Nephron (organoid): ENCODE measurements at regions not wholly inside any gene's neighbourhood (a gene's known extent, or its start where the extent isn't known, plus 50 kb on each side); places are given as distances from the start of the nearest gene placed in this dataset.

Experiments used
- H3K27ac Mint-ChIP-seq, 3 experiments: 2 replicates each; pipeline ENCODE4 v1.8.0; 2020; ENCODE audit warnings: mixed read lengths in 3 of 3, mild to moderate bottlenecking in 2 of 3, moderate library complexity in 1 of 3
- H3K27me3 Mint-ChIP-seq: 2 replicates; pipeline ENCODE4 v1.8.0; 2021; ENCODE audit warnings: low read depth, mild to moderate bottlenecking, moderate library complexity, mixed read lengths
- H3K36me3 Mint-ChIP-seq: 2 replicates; pipeline ENCODE4 v1.8.0; 2020; ENCODE audit warnings: low read depth, mixed read lengths
- H3K4me1 Mint-ChIP-seq: 2 replicates; pipeline ENCODE4 v1.8.0; 2020; ENCODE audit warnings: mixed read lengths
- H3K4me3 Mint-ChIP-seq, 3 experiments: 2 replicates each; pipeline ENCODE4 v1.8.0; 2020; ENCODE audit warnings: mild to moderate bottlenecking in 3 of 3, mixed read lengths in 3 of 3, moderate library complexity in 2 of 3
- H3K9me3 Mint-ChIP-seq: 2 replicates; pipeline ENCODE4 v1.8.0; 2020; ENCODE audit warnings: mixed read lengths
- CTCF ChIP-seq, 3 experiments: fragments of 200-600 bp; sonication (generic); IDR thresholded peaks; one replicate each; pipeline ENCODE4 v1.5.0; 2021; ENCODE audit warnings: antibody characterized with exemption in 3 of 3; ENCODE audit not compliant: unreplicated experiment in 3 of 3

GRCh38 chr6:14746139-14746837, 499.6 kb upstream of the JARID2 start:
- H3K9me3 Mint-ChIP-seq = peaks cover 9% of the 10 kb centered on the region
- no peaks in the 10 kb centered on the region for H3K36me3 Mint-ChIP-seq
- no peak for TF ChIP-seq CTCF (IDR thresholded peaks at IDR 0.05; ENCODE audit: unreplicated experiment in 3 of 3)

DNA sequence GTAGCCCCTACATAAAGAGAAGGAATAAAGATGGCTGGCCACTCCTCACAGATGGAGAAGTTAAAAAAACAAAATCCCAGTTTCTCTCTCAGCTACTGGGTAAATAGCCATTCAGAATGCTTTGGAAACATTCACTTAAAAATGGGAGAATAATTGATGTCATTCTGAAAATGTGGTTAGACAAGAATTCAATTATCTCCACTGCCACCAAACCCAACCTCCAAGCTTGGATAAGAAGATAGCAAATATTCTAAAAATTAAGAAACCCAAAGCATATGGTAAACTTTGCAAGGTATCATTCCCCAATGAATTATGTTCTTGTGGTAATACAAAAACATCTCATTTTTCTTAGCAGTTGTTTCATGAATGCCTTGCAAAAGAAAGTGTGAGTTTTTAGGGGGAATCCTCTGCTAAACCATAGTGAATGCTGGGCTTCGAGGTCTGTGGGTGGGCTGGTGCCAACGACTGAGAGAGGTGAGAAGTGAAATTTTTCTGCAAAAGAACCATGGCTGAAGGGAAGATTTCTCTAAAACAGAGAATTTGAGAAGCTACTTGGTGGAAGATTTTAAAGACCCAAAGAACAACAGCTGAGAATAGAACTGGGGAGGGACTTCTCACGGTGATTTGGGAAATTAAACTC, 497.9 kb upstream of the JARID2 start:
- no peak for TF ChIP-seq CTCF (IDR thresholded peaks at IDR 0.05; ENCODE audit: unreplicated experiment in 3 of 3)

More at GRCh38 chr6:14746139-14746837, 499.6 kb upstream of the JARID2 start:
- Mint-ChIP-seq H3K27me3 (peaks cover 10% of the 10 kb centered on the region), H3K4me3 (no peak overlapping the region), H3K4me1 (no peaks in the 10 kb centered on the region), H3K27ac (no peak overlapping the region)

GRCh38 chr6:14748679-14749078, 497.2 kb upstream of the JARID2 start:
- no peaks in the 10 kb centered on the region for H3K4me1 Mint-ChIP-seq

More for the DNA sequence above, 497.9 kb upstream of the JARID2 start:
- no peaks in the 10 kb centered on the region for H3K36me3 Mint-ChIP-seq
- H3K27ac Mint-ChIP-seq = no peak overlapping the region
- peaks cover 9% of the 10 kb centered on the region for H3K9me3 Mint-ChIP-seq
- no peaks in the 10 kb centered on the region for H3K4me1 Mint-ChIP-seq
- peaks cover 7% of the 10 kb centered on the region for H3K27me3 Mint-ChIP-seq
- H3K4me3 Mint-ChIP-seq = no peak overlapping the region

DNA sequence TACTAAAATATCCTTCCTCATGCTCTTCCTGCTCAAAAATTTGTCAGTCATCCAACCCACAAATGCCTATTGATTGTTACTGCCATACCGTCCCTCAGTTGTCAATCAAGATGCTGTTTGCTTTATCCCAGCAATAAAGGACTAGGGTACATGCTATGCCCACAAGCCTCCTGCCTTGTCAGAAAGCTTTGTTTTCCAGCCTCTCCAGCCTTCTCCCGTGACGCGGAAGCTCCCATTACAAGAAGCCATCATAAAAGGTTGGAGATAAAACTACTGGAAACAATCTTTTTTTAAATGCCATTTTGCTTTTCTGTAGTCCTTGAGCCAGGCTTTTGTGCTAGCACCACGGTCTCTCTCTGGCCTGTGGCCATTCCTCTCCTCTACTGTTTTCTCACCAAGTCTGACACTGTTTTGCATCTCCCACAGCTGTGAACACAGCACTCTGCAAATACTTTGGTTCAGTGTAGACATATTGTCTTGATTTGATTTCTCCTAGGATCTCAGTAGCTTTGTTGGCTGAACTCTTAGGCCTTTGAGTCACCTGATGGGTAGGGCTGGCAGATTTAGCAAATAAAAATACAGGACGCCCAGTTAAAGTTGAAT, 495.7 kb upstream of the JARID2 start:
- Mint-ChIP-seq H3K27ac (no peak overlapping the region), H3K9me3 (peaks cover 9% of the 10 kb centered on the region), H3K36me3 (no peaks in the 10 kb centered on the region), H3K27me3 (peaks cover 3% of the 10 kb centered on the region), H3K4me1 (no peaks in the 10 kb centered on the region), H3K4me3 (no peak overlapping the region)
- no peak for TF ChIP-seq CTCF (IDR thresholded peaks at IDR 0.05; ENCODE audit: unreplicated experiment in 3 of 3)

More at GRCh38 chr6:14748679-14749078, 497.2 kb upstream of the JARID2 start:
- Mint-ChIP-seq H3K36me3 (no peaks in the 10 kb centered on the region), H3K4me3 (no peak overlapping the region), H3K9me3 (peaks cover 9% of the 10 kb centered on the region), H3K27ac (no peak overlapping the region), H3K27me3 (peaks cover 7% of the 10 kb centered on the region)
- no peak for TF ChIP-seq CTCF (IDR thresholded peaks at IDR 0.05; ENCODE audit: unreplicated experiment in 3 of 3)

DNA sequence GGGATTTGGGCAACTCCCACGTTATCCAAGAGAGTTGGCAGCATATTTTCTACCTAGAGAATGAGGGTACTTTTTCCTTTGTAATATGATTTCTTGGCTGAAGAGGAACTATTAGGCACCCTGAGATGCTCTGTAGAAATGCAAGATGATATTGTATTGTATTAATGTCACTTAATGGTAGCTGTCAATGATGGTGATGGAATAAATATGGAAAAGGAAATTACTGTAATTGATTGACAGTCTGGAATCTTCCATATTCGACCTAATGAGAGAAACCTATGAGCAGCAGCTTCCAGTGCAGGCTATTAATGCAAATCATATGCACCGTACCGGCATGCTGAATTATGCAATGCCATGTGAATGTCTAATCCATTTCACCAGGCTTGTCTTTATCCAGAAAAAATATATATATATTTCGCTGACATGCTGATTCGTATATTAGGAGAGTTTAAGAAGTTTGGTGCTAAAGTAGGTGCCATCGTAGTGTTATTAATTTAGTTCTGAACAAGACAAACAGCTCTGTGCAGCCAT, 494.2 kb upstream of the JARID2 start:
- Mint-ChIP-seq H3K4me3 (no peak overlapping the region), H3K4me1 (no peaks in the 10 kb centered on the region), H3K27me3 (peaks cover 3% of the 10 kb centered on the region), H3K27ac (no peak overlapping the region), H3K9me3 (peaks cover 8% of the 10 kb centered on the region), H3K36me3 (no peaks in the 10 kb centered on the region)
- TF ChIP-seq CTCF (IDR thresholded peaks at IDR 0.05; ENCODE audit: unreplicated experiment in 3 of 3) = no peak
